Ishikawa (cell line): ENCODE measurements at regions not wholly inside any gene's neighbourhood (a gene's known extent, or its start where the extent isn't known, plus 50 kb on each side); places are given as distances from the start of the nearest gene placed in this dataset.

Source experiments
- CEBPB ChIP-seq: IDR thresholded peaks from 2 replicates; pipeline ENCODE4 v1.6.1; 2012
- CREB1 ChIP-seq: IDR thresholded peaks from 2 replicates; pipeline ENCODE4 v1.6.1; 2012; ENCODE audit warnings: low read depth
- EGR1 ChIP-seq: IDR thresholded peaks from 2 replicates; pipeline ENCODE4 v1.6.1; 2012
- EP300 ChIP-seq: IDR thresholded peaks from 2 replicates; pipeline ENCODE4 v1.6.1; 2012; ENCODE audit warnings: borderline replicate concordance
- FOXM1 ChIP-seq: IDR thresholded peaks from 2 replicates; pipeline ENCODE4 v1.6.1; 2012; ENCODE audit warnings: low read depth, borderline replicate concordance
- NFIC ChIP-seq: IDR thresholded peaks from 2 replicates; pipeline ENCODE4 v1.6.1; 2012
- RAD21 ChIP-seq: IDR thresholded peaks from 2 replicates; pipeline ENCODE4 v1.6.1; 2012; ENCODE audit warnings: low read depth
- TAF1 ChIP-seq: IDR thresholded peaks from 2 replicates; pipeline ENCODE4 v1.6.1; 2012; ENCODE audit warnings: low read depth, mild to moderate bottlenecking
- TCF12 ChIP-seq: IDR thresholded peaks from 2 replicates; pipeline ENCODE4 v1.6.1; 2012; ENCODE audit warnings: low read depth
- TEAD4 ChIP-seq: IDR thresholded peaks from 2 replicates; pipeline ENCODE4 v1.6.1; 2012
- USF1 ChIP-seq: IDR thresholded peaks from 2 replicates; pipeline ENCODE4 v1.6.1; 2012
- YY1 ChIP-seq: IDR thresholded peaks from 2 replicates; pipeline ENCODE4 v1.6.1; 2012; ENCODE audit warnings: low read depth
- ZBTB7A ChIP-seq: IDR thresholded peaks from 2 replicates; pipeline ENCODE4 v1.6.1; 2012; ENCODE audit warnings: low read depth
- TF ChIP-seq, protein P1 (sequence below): IDR thresholded peaks from 2 replicates; pipeline ENCODE4 v1.6.1; 2012; ENCODE audit warnings: low read depth, mild to moderate bottlenecking
- TF ChIP-seq, protein P2 (sequence below): IDR thresholded peaks from 2 replicates; pipeline ENCODE4 v1.6.1; 2012

DNA sequence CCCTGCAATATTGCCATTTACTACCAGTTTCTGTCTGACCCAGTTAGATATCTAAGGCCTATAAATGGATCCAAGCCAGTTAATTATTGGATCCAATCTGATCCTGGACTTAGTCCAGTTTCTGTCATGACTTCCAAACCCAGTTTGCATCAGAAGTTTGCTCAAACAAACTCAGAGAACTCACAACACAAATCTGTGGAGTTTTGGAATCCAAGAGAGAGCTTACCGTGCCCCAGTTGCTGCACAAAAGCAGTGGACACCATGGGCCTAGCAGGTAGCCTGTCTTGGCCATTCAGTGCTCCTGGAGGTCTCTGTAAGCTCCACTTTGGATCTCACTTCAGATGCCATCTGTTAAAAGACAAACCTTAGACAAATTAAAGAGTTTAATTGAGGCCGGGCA lies 174.5 kb downstream of the AASDH start:
- TF ChIP-seq ZBTB7A (no peak), TCF12 (no peak), CEBPB (no peak), FOXM1 (no peak), USF1 (no peak), EGR1 (no peak), YY1 (no peak), NFIC (no peak), EP300 (no peak), TAF1 (no peak), RAD21 (no peak), TEAD4 (no peak)
- TF ChIP-seq, protein P1, sequence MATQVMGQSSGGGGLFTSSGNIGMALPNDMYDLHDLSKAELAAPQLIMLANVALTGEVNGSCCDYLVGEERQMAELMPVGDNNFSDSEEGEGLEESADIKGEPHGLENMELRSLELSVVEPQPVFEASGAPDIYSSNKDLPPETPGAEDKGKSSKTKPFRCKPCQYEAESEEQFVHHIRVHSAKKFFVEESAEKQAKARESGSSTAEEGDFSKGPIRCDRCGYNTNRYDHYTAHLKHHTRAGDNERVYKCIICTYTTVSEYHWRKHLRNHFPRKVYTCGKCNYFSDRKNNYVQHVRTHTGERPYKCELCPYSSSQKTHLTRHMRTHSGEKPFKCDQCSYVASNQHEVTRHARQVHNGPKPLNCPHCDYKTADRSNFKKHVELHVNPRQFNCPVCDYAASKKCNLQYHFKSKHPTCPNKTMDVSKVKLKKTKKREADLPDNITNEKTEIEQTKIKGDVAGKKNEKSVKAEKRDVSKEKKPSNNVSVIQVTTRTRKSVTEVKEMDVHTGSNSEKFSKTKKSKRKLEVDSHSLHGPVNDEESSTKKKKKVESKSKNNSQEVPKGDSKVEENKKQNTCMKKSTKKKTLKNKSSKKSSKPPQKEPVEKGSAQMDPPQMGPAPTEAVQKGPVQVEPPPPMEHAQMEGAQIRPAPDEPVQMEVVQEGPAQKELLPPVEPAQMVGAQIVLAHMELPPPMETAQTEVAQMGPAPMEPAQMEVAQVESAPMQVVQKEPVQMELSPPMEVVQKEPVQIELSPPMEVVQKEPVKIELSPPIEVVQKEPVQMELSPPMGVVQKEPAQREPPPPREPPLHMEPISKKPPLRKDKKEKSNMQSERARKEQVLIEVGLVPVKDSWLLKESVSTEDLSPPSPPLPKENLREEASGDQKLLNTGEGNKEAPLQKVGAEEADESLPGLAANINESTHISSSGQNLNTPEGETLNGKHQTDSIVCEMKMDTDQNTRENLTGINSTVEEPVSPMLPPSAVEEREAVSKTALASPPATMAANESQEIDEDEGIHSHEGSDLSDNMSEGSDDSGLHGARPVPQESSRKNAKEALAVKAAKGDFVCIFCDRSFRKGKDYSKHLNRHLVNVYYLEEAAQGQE = no peak
- TF ChIP-seq, protein P2, sequence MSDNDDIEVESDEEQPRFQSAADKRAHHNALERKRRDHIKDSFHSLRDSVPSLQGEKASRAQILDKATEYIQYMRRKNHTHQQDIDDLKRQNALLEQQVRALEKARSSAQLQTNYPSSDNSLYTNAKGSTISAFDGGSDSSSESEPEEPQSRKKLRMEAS = no peak

GRCh38 chr4:56211202-56211601 lies 176.1 kb downstream of the AASDH start:
- no peak for TF ChIP-seq CREB1
- no peak for TF ChIP-seq TAF1
- TF ChIP-seq NFIC = no peak
- TF ChIP-seq CEBPB = no peak
- TF ChIP-seq TCF12 = no peak
- TF ChIP-seq FOXM1 = no peak
- TF ChIP-seq ZBTB7A = no peak
- no peak for TF ChIP-seq EP300
- no peak for TF ChIP-seq EGR1
- TF ChIP-seq, protein P1 = no peak
- no peak for TF ChIP-seq USF1
- no peak for TF ChIP-seq TEAD4
- TF ChIP-seq, protein P2 = no peak
- no peak for TF ChIP-seq YY1
- TF ChIP-seq RAD21 = no peak

GRCh38 chr4:56210397-56210796 lies 176.9 kb downstream of the AASDH start:
- TF ChIP-seq RAD21 = no peak
- no peak for TF ChIP-seq EGR1
- no peak for TF ChIP-seq TEAD4
- TF ChIP-seq, protein P1 = no peak
- TF ChIP-seq NFIC = no peak
- TF ChIP-seq CEBPB = no peak
- no peak for TF ChIP-seq CREB1
- TF ChIP-seq ZBTB7A = no peak
- TF ChIP-seq TCF12 = no peak
- TF ChIP-seq, protein P2 = no peak
- no peak for TF ChIP-seq TAF1
- no peak for TF ChIP-seq EP300

GRCh38 chr4:56209767-56210166 lies 177.5 kb downstream of the AASDH start:
- TF ChIP-seq ZBTB7A (no peak), EGR1 (no peak), USF1 (no peak), RAD21 (no peak), TAF1 (no peak), TCF12 (no peak), CREB1 (no peak)
- TF ChIP-seq, protein P1 = no peak
